Neural progenitor cell (in vitro differentiated cells): ENCODE measurements at regions not wholly inside any gene's neighbourhood (a gene's known extent, or its start where the extent isn't known, plus 50 kb on each side); places are given as distances from the start of the nearest gene placed in this dataset.

Experiments used
- CTCF ChIP-seq: fragments of 200-600 bp; sonication (generic); IDR thresholded peaks from 2 replicates; pipeline ENCODE4 v1.5.1; 2017; ENCODE audit warnings: antibody characterized with exemption, mild to moderate bottlenecking
- EZH2 ChIP-seq: fragments of 200-600 bp; sonication (generic); IDR thresholded peaks from 2 replicates; pipeline ENCODE4 v1.6.1; 2017; ENCODE audit warnings: antibody characterized with exemption, mild to moderate bottlenecking, moderate library complexity

DNA sequence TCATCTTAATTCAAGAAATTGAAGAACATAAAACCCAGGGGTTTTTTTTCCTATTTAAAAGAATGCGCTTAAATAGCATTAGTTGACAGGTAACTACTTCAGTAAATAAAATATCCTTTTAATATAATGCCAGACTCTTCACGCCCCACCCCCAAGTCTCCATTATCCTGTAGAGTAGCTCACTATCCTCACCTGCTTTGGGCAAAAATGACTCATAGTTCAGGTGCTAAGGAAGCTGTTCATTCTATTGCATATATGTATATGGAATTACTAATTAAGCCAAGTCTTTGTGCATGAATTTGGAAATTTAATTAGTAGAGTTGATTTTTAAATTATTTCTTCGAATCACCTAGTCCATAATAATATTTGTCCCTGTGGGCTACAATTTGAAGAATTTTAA, 656.8 kb upstream of the ANKRD30A start:
- no peak for TF ChIP-seq CTCF
- TF ChIP-seq EZH2, result no peak
